22Rv1 (cell line): ENCODE measurements at regions not wholly inside any gene's neighbourhood (a gene's known extent, or its start where the extent isn't known, plus 50 kb on each side); places are given as distances from the start of the nearest gene placed in this dataset.

ENCODE experiments used
- ZFX ChIP-seq: fragments of 450-650 bp; IDR thresholded peaks from 2 replicates; pipeline ENCODE4 v1.6.1; 2017; ENCODE audit warnings: antibody characterized with exemption, borderline replicate concordance
- TF ChIP-seq, protein P1 (sequence below): fragments of 450-650 bp; IDR thresholded peaks from 2 replicates; pipeline ENCODE4 v1.5.1; 2017; ENCODE audit warnings: mild to moderate bottlenecking

DNA sequence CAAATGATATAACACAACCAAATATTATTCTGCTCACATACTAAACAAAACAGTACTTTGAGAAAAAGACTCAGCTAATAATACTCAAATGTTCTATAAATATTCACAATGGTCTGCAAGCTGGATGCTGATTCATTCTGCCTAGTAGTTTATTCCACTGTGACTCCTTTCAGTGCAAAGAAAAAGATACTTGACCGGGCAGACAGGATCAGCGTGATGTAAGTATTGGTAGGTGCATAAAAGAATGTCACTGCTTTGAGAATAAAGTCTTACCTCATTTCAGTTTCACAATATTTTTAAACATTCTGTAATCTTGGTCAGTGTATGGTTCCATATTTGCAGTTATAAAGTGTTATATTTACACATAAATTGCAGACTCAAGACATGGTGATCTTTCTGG lies 223.0 kb upstream of the NUDT12 start:
- TF ChIP-seq, protein P1, sequence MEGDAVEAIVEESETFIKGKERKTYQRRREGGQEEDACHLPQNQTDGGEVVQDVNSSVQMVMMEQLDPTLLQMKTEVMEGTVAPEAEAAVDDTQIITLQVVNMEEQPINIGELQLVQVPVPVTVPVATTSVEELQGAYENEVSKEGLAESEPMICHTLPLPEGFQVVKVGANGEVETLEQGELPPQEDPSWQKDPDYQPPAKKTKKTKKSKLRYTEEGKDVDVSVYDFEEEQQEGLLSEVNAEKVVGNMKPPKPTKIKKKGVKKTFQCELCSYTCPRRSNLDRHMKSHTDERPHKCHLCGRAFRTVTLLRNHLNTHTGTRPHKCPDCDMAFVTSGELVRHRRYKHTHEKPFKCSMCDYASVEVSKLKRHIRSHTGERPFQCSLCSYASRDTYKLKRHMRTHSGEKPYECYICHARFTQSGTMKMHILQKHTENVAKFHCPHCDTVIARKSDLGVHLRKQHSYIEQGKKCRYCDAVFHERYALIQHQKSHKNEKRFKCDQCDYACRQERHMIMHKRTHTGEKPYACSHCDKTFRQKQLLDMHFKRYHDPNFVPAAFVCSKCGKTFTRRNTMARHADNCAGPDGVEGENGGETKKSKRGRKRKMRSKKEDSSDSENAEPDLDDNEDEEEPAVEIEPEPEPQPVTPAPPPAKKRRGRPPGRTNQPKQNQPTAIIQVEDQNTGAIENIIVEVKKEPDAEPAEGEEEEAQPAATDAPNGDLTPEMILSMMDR, result no peak
- TF ChIP-seq ZFX, result no peak
